Left lung (tissue), 4 donors: ENCODE measurements at regions not wholly inside any gene's neighbourhood (a gene's known extent, or its start where the extent isn't known, plus 50 kb on each side); places are given as distances from the start of the nearest gene placed in this dataset.

Experiments used
- ATAC-seq: fragments of 200-7000 bp; cut with Tn5 transposase; one replicate; pipeline ENCODE4 v1.9.1; 2020; ENCODE audit warnings: moderate library complexity
- DNase-seq, 4 donors: peaks; one replicate each; pipeline ENCODE4 v3.0.0-alpha.2; 2013 to 2020
- H3K27ac ChIP-seq, 2 donors: fragments of 200-600 bp; sonication (generic) in 1 of 2; one replicate each; pipeline versions ENCODE4 v1.5.0 to v1.8.0; 2020 to 2021
- H3K27me3 ChIP-seq, 2 donors: fragments of 200-600 bp; sonication (generic) in 1 of 2; one replicate each; pipeline versions ENCODE4 v1.5.0 to v1.8.0; 2020 to 2021
- H3K36me3 ChIP-seq, 2 donors: fragments of 200-600 bp; sonication (generic) in 1 of 2; one replicate each; pipeline versions ENCODE4 v1.5.0 to v1.8.0; 2020 to 2021
- H3K4me1 ChIP-seq, 2 donors: fragments of 200-600 bp; one replicate each; pipeline ENCODE4 v1.8.0; 2021
- H3K4me3 ChIP-seq, 2 donors: fragments of 200-600 bp; sonication (generic) in 1 of 2; one replicate each; pipeline versions ENCODE4 v1.5.0 to v1.8.0; 2020 to 2021; ENCODE audit warnings: mild to moderate bottlenecking in 1 of 2
- H3K9me3 ChIP-seq, 2 donors: fragments of 200-600 bp; sonication (generic) in 1 of 2; one replicate each; pipeline versions ENCODE4 v1.5.0 to v1.8.0; 2020 to 2021
- intact Hi-C, 2 donors: fragments of 100-400 bp; cut with DNase I; formaldehyde crosslinking; loops; one replicate each; pipeline versions ENCODE4 v1.11.2 to v1.14.2; 2022
- TF ChIP-seq, protein P1 (sequence below), 2 donors: fragments of 200-600 bp; sonication (generic) in 1 of 2; IDR thresholded peaks; one replicate each; pipeline versions ENCODE4 v1.5.0 to v1.8.0; 2021; ENCODE audit warnings: antibody characterized with exemption in 2 of 2
- donor health status: DM: no; HTN: yes; CAD: no.
- donor health status: DM: no; HTN: no; CAD: no.

DNA sequence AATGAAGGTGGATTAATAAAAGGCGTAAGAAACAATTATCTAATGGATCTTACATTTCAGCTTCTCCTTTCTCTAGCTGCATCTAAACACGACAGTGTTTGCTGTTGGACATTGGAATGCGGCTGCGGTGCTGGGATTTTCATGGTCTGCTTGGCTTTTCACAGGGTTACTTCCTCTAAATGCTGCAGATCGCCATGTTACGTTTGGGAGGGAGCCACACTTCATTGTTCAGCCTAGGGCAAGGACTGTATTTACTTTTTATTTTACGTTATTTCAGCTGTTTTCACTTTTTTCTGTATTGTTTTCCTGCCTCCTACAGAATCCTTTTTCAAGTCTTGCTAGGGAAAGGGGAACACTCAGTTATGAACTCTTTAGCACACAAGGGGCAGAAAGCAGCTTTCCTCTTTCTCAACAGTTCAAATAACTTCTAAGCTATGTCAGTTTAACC is 97.9 kb upstream of the MTHFD1L start:
- Histone ChIP-seq H3K36me3 (no peaks in the 10 kb centered on the region), H3K9me3 (no peaks in the 10 kb centered on the region), H3K4me1 (peaks cover 0 to 5% of the 10 kb centered on the region in 2 donors), H3K4me3 (no peak overlapping the region), H3K27me3 (no peaks in the 10 kb centered on the region), H3K27ac (peak overlapping the region in 1 of 2 donors; percentile 31)
- peak; percentile 69 for ATAC-seq
- peak in 1 of 4 donors; percentile 51 for DNase-seq
- intact Hi-C loops: no loop called here
- TF ChIP-seq, protein P1, sequence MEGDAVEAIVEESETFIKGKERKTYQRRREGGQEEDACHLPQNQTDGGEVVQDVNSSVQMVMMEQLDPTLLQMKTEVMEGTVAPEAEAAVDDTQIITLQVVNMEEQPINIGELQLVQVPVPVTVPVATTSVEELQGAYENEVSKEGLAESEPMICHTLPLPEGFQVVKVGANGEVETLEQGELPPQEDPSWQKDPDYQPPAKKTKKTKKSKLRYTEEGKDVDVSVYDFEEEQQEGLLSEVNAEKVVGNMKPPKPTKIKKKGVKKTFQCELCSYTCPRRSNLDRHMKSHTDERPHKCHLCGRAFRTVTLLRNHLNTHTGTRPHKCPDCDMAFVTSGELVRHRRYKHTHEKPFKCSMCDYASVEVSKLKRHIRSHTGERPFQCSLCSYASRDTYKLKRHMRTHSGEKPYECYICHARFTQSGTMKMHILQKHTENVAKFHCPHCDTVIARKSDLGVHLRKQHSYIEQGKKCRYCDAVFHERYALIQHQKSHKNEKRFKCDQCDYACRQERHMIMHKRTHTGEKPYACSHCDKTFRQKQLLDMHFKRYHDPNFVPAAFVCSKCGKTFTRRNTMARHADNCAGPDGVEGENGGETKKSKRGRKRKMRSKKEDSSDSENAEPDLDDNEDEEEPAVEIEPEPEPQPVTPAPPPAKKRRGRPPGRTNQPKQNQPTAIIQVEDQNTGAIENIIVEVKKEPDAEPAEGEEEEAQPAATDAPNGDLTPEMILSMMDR (IDR thresholded peaks at IDR 0.05): no peak

DNA sequence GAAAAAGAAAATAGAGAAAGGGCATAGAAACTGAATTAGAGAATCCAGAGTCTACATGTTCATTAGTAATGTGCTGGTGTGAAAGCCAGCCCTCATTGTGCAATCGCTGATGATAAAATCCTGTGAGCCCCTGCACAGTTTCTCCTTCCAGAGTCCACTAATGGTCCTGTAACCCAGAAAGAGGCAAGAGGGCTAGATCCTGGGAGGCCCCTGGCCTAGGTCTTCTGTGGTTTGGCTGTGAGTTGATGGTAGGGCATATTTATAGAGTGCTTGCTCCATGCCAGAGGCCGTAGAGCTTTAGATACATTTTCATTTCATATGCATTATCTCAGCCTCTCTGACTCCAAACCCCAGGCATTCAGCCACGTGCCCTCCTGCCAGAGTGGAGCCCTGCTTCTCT is 94.9 kb upstream of the MTHFD1L start:
- TF ChIP-seq, protein P1 (IDR thresholded peaks at IDR 0.05): no peak
- Histone ChIP-seq H3K4me3 (no peak overlapping the region), H3K9me3 (peaks cover 0 to 14% of the 10 kb centered on the region in 2 donors), H3K27ac (no peak overlapping the region), H3K4me1 (peaks cover 0 to 5% of the 10 kb centered on the region in 2 donors), H3K27me3 (no peaks in the 10 kb centered on the region), H3K36me3 (no peaks in the 10 kb centered on the region)
- intact Hi-C loops: no loop called here
- no peak for ATAC-seq
- no peak for DNase-seq

DNA sequence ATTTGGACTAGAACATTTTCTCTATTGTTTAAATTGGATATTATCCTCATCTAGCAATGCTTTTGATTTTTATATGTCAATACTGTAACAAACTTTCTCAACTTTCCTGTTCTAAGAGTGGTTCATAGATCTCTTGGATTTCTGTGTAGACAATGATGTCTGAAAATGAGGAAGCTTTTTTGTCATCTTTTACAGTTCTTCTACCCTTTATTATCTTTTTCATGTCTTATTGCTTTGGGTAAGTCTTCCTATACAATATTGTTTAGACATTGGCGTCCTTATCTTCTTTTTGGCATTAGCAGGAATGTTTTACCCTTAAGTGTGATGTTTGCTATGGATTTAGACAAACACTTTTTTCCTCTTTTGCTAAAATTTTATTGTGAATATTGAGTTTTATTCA is 91.5 kb upstream of the MTHFD1L start:
- Histone ChIP-seq H3K27me3 (no peaks in the 10 kb centered on the region), H3K36me3 (no peaks in the 10 kb centered on the region), H3K9me3 (peaks cover 0 to 17% of the 10 kb centered on the region in 2 donors), H3K27ac (no peak overlapping the region), H3K4me1 (no peaks in the 10 kb centered on the region), H3K4me3 (no peak overlapping the region)
- intact Hi-C loops: no loop called here
- DNase-seq: no peak
- no peak for ATAC-seq
- TF ChIP-seq, protein P1 (IDR thresholded peaks at IDR 0.05): no peak

DNA sequence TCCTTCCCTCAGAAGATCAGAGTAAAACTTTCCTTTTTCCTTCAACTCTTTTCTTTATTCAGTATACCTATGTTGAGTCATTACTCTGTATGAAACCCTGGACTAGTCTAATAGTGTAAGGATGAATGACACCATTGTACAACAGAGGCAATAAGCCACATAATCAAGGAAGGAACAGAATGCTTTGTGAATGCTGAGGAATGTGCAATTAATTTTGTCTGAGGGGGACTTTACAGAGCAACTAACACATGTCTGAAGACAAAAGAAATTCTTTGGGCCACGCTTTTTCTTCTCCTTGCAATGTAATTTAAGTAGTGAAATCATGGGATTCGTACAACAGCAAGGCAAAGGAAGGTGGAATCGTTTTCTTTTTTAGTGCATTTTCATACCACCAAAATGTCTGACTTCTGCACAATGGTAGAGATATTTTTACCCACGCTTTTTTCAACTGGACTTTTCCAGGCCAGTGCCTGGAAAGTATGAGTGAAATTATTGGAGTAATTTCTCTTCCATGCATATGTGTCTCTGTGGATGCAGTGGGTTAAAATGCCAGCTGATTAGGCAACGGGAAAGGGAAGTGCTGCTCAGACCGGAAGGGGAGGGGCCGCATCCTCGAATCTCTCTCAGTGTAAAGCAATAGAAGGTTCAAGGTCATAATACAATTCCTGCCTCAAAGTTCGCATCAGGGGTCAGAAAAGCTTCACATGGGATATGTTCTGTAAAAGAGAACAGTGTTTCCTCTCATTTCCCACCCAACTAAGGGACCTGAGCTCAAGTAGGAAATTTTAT is 89.9 kb upstream of the MTHFD1L start:
- DNase-seq (no peak), ATAC-seq (no peak)
- Histone ChIP-seq H3K27me3 (no peaks in the 10 kb centered on the region), H3K9me3 (peaks cover 0 to 17% of the 10 kb centered on the region in 2 donors), H3K4me3 (no peak overlapping the region), H3K4me1 (no peaks in the 10 kb centered on the region), H3K36me3 (no peaks in the 10 kb centered on the region), H3K27ac (peak overlapping the region in 1 of 2 donors; percentile 25)
- TF ChIP-seq, protein P1 (IDR thresholded peaks at IDR 0.05): no peak
- intact Hi-C loops: no loop called here

DNA sequence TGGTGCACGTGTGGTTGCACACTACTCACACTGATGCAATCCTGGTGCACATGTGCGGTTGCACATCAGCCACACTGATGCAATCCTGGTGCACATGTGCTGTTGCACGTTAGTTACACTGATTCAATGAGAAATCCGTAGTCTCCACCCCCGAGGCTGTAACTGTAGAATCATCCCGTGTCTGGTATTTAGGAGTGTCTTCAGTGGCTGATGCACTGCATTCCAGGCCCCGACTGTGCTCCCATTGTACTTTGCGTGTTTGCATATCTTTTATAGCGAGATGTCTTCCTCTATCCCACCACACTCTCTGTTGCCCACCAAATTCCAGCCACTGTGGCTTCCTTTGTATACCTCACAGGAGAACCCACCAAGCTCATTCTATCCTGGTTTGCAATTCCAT is 87.8 kb upstream of the MTHFD1L start:
- no peak for ATAC-seq
- no peak overlapping the region for H3K4me3 ChIP-seq
- TF ChIP-seq, protein P1 (IDR thresholded peaks at IDR 0.05): no peak
- no peaks in the 10 kb centered on the region for H3K27me3 ChIP-seq
- H3K27ac ChIP-seq: no peak overlapping the region
- intact Hi-C loops: no loop called here
- DNase-seq: no peak
- no peaks in the 10 kb centered on the region for H3K36me3 ChIP-seq
- no peaks in the 10 kb centered on the region for H3K4me1 ChIP-seq
- peaks cover 0 to 17% of the 10 kb centered on the region in 2 donors for H3K9me3 ChIP-seq
